GM12878 (cell line): ENCODE measurements at regions not wholly inside any gene's neighbourhood (a gene's known extent, or its start where the extent isn't known, plus 50 kb on each side); places are given as distances from the start of the nearest gene placed in this dataset.

Source experiments
- CREB1 ChIP-seq: IDR thresholded peaks from 2 replicates; pipeline ENCODE4 v1.6.1; 2012; ENCODE audit warnings: low read depth, mild to moderate bottlenecking, inconsistent platforms
- CTCF ChIP-seq, 3 experiments: IDR thresholded peaks in 2 of 3; conservative IDR thresholded peaks in 1 of 3; 2 replicates each; pipeline ENCODE4 v1.5.1; 2011; ENCODE audit warnings: low read depth in 3 of 3, low read length in 3 of 3, mild to moderate bottlenecking in 3 of 3, control low read depth in 2 of 3, moderate library complexity in 2 of 3, inconsistent platforms in 1 of 3, mixed read lengths in 1 of 3; ENCODE audit not compliant: control insufficient read depth in 2 of 3, insufficient read depth in 1 of 3; ENCODE audit errors: extremely low read depth in 1 of 3
- E4F1 ChIP-seq: fragments of 450-650 bp; IDR thresholded peaks from 2 replicates; pipeline ENCODE4 v1.6.1; 2018; ENCODE audit warnings: borderline replicate concordance, mild to moderate bottlenecking; ENCODE audit not compliant: partially characterized antibody
- FOXM1 ChIP-seq: IDR thresholded peaks from 2 replicates; pipeline ENCODE4 v1.6.1; 2012; ENCODE audit warnings: low read depth, mild to moderate bottlenecking, inconsistent platforms, low read length, moderate library complexity
- GATAD2B ChIP-seq: fragments of 450-650 bp; conservative IDR thresholded peaks from 2 replicates; pipeline ENCODE4 v1.6.1; 2017; ENCODE audit warnings: low read depth, mild to moderate bottlenecking, moderate library complexity
- JUNB ChIP-seq: IDR thresholded peaks from 2 replicates; pipeline ENCODE4 v1.6.1; 2016; ENCODE audit warnings: antibody characterized with exemption, mild to moderate bottlenecking
- MAX ChIP-seq: IDR thresholded peaks from 2 replicates; pipeline ENCODE4 v1.6.1; 2012; ENCODE audit warnings: low read depth, low read length, improper control_type of control experiment
- NFIC ChIP-seq: IDR thresholded peaks from 2 replicates; pipeline ENCODE4 v1.6.1; 2012; ENCODE audit warnings: low read depth, mild to moderate bottlenecking, inconsistent platforms, low read length, moderate library complexity
- POLR2AphosphoS5 ChIP-seq: IDR thresholded peaks from 2 replicates; pipeline ENCODE4 v1.6.1; 2011; ENCODE audit warnings: mild to moderate bottlenecking, low read length, inconsistent platforms
- SIX5 ChIP-seq: IDR thresholded peaks from 2 replicates; pipeline ENCODE4 v1.6.1; 2011; ENCODE audit warnings: mild to moderate bottlenecking, low read depth, low read length, moderate library complexity; ENCODE audit not compliant: severe bottlenecking
- USF1 ChIP-seq: IDR thresholded peaks from 2 replicates; pipeline ENCODE4 v1.6.1; 2011; ENCODE audit warnings: borderline replicate concordance, low read depth, mild to moderate bottlenecking, moderate library complexity, mixed read lengths, low read length; ENCODE audit not compliant: insufficient read depth; ENCODE audit errors: extremely low read length
- ZNF384 ChIP-seq: IDR thresholded peaks from 2 replicates; pipeline ENCODE4 v1.6.1; 2012; ENCODE audit warnings: low read depth, mild to moderate bottlenecking, low read length, improper control_type of control experiment, borderline replicate concordance

- TF ChIP-seq GATAD2B (no peak), FOXM1 (no peak), USF1 (no peak), CREB1 (no peak), CTCF (IDR thresholded peaks at IDR 0.05 in 2 of 3, conservative IDR thresholded peaks at IDR 0.05 in 1 of 3; ENCODE audit: control insufficient read depth in 2 of 3, extremely low read depth in 1 of 3, insufficient read depth in 1 of 3, low read depth in 3 of 3, low read length in 3 of 3) (no peak), POLR2AphosphoS5 (no peak), SIX5 (no peak), MAX (no peak), NFIC (no peak), ZNF384 (no peak), E4F1 (no peak), JUNB (no peak)
These were observed 1146.4 kb downstream of the VRK1 start for GRCh38 chr14:97943619-97944018.
